ENCODE measurements at regions not wholly inside any gene's neighbourhood (a gene's known extent, or its start where the extent isn't known, plus 50 kb on each side); places are given as distances from the start of the nearest gene placed in this dataset.

DNA sequence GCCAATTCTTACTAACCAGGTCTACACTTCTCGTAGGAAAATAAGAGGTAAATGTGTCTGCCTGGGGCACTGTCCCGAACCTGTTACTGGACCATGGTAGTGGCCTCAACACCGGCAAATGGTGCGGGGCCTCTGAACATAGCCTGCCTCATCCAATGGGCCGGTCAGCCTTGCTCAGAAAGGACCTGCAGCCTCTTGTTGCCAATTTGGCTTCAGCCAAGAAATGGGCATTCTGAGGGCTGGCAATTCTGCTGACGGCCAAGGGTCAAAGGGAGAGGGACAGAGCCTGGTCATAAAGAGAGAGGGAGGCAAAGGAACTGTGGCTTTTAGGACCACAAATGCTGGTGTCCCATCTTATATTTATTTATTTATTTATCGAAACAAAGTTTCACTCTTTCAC is 69.5 kb upstream of the ATP6AP2 start:
- no peaks in the 10 kb centered on the region for H3K36me3 ChIP-seq (ENCODE audit: control insufficient read depth, insufficient read depth, low read length)
- no peak overlapping the region for H3K27ac ChIP-seq (ENCODE audit: low read depth, low read length)
- no peaks in the 10 kb centered on the region for H3K9me3 ChIP-seq (ENCODE audit: control insufficient read depth, insufficient read depth, low read length)
- 70% methylated on average over 5 of the region's 7 CpGs for WGBS (ENCODE audit: insufficient coverage)
- no peaks in the 10 kb centered on the region for H3K4me1 ChIP-seq (ENCODE audit: control insufficient read depth, insufficient read depth, low read length)
- H3K27me3 ChIP-seq (ENCODE audit: control insufficient read depth, insufficient read depth, low read length), result peaks cover 9% of the 10 kb centered on the region
- H3K4me3 ChIP-seq (ENCODE audit: low read depth, low read length), result no peak overlapping the region
- no peak for DNase-seq (ENCODE audit: low read depth in 4 of 6, low spot score in 6 of 6)

DNA sequence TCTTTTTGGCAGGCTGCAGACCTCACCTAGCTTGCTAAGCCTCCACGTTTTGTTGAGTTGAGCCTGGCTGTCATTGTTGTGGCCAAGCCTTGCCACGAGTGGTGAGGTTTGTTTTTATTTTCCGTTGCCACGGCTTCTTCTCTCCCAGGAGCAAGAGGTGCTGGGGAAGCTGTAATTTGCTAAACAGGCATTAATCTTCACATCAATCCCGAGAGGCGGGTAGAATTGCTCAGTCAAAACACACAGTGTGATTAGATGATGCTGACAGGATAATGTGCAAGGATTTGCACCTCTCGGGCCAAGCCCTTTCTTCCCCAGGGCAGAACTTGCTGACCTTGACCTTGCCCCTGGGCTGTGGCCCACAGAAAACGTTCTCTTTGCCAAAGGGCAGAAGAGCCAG is 72.2 kb upstream of the ATP6AP2 start:
- Histone ChIP-seq H3K4me1 (ENCODE audit: control insufficient read depth, insufficient read depth, low read length) (no peaks in the 10 kb centered on the region), H3K27me3 (ENCODE audit: control insufficient read depth, insufficient read depth, low read length) (peaks cover 13% of the 10 kb centered on the region), H3K4me3 (ENCODE audit: low read depth, low read length) (no peak overlapping the region), H3K36me3 (ENCODE audit: control insufficient read depth, insufficient read depth, low read length) (no peaks in the 10 kb centered on the region), H3K27ac (ENCODE audit: low read depth, low read length) (no peak overlapping the region), H3K9me3 (ENCODE audit: control insufficient read depth, insufficient read depth, low read length) (no peaks in the 10 kb centered on the region)
- DNase-seq (ENCODE audit: low read depth in 4 of 6, low spot score in 6 of 6), result no peak
- WGBS (ENCODE audit: insufficient coverage), result 63% methylated on average over 3 of the region's 8 CpGs

DNA sequence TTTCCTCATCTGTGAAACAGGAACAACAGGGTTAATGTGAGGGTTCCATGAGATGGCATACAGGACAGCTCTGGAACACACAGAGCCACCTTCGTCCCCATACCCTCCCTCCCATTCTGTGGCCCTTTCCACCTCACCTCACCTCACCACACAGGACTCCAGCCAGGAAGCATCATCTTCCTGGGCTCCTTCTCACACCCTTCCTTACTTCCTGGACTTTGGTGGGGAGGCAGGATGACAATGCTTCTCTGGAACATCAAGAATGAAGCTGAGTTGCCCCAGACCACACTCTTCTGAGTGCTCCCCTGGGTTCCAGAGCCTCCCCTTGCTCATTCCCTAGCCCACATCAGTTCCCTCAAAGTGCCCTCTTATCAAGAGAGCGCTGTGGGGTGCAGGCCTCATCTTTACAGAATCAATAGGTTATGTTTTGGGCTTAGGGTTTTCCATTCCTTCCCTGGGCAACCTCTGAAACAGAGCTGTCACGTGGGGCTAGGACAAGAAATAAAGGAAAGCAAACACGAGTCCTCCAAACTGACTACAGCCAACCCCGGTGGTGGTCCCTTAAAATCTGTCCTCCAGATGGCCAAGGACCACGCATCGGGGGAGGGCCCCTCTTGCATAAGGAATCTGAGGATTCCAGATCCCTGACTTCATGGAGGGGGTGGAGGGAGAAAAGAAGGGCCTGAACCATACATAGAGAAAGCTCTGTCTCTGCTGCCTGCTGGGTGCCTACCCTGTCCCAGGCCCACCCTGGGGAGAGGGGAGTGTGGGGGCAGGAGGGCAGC is 74.4 kb upstream of the ATP6AP2 start:
- H3K36me3 ChIP-seq (ENCODE audit: control insufficient read depth, insufficient read depth, low read length), result no peaks in the 10 kb centered on the region
- H3K27ac ChIP-seq (ENCODE audit: low read depth, low read length), result no peak overlapping the region
- 52% methylated on average over 3 of the region's 7 CpGs for WGBS (ENCODE audit: insufficient coverage)
- no peak for DNase-seq (ENCODE audit: low read depth in 4 of 6, low spot score in 6 of 6)
- no peak overlapping the region for H3K4me3 ChIP-seq (ENCODE audit: low read depth, low read length)
- H3K27me3 ChIP-seq (ENCODE audit: control insufficient read depth, insufficient read depth, low read length), result peaks cover 19% of the 10 kb centered on the region
- H3K4me1 ChIP-seq (ENCODE audit: control insufficient read depth, insufficient read depth, low read length), result no peaks in the 10 kb centered on the region
- no peaks in the 10 kb centered on the region for H3K9me3 ChIP-seq (ENCODE audit: control insufficient read depth, insufficient read depth, low read length)

DNA sequence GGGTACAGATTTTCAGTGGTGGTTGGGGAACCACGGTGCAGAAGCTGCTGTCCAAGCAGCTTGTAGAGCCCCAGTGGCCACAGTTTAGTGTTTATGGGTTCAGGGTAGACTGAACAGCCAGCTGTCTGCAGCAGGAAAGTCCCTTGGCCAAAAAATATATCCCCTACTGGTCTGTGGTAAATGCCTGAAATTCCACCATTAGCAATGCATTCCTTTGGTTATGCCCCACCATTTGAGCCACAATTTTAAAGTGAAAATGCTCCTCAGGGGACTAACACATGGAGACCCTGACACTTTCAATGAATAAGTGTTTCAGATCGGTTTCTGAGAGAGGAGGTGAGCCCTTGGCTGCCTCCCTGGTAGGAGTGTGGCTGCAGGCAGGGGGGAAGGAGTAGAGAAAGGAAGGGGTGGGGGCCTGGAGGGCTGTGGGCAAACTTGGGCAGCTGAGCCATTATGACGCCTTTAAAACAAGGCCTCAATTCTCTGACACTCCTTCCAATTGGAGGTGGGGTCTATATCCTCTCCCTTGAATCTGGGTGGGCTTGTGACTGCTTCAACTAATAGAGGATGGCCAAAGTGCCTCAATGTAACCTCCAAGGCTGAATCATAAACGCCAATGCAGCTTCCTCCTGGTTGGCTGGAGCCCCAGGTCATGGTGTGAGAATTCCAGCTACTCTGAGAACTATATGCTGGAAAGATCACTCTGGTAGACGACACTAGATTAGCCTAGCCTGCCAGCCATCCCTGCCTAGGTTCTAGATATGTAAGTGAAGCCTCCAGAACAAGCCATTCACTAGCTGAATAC is 75.8 kb upstream of the ATP6AP2 start:
- Histone ChIP-seq H3K4me1 (ENCODE audit: control insufficient read depth, insufficient read depth, low read length) (no peaks in the 10 kb centered on the region), H3K9me3 (ENCODE audit: control insufficient read depth, insufficient read depth, low read length) (no peaks in the 10 kb centered on the region), H3K27ac (ENCODE audit: low read depth, low read length) (no peak overlapping the region), H3K36me3 (ENCODE audit: control insufficient read depth, insufficient read depth, low read length) (no peaks in the 10 kb centered on the region), H3K27me3 (ENCODE audit: control insufficient read depth, insufficient read depth, low read length) (peaks cover 23% of the 10 kb centered on the region), H3K4me3 (ENCODE audit: low read depth, low read length) (no peak overlapping the region)
- peak in 1 of 6 donors; percentile 21 for DNase-seq (ENCODE audit: low read depth in 4 of 6, low spot score in 6 of 6)
- WGBS (ENCODE audit: insufficient coverage), result 51% methylated on average over 3 of the region's 5 CpGs

DNA sequence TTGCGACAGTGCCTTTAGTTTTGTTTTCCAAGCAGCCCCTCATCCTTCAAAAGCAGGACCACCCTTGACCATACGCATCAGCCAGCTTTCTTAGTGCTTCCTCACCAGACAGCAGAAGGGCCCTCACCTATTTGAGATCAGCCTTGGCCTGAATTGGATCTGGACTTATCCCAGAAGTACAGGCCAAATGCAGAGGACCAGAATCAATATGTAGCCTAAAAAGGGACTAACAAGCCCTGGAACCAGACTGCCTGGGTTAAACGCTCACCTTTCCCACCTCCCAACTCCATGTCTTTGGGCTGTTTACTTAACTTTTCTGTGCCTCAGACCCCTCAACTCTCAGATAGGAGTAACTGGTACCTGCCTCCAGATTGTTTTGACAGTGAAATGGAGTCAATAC is 77.7 kb upstream of the ATP6AP2 start:
- 75% methylated on average over 3 of the region's 3 CpGs for WGBS (ENCODE audit: insufficient coverage)
- no peaks in the 10 kb centered on the region for H3K9me3 ChIP-seq (ENCODE audit: control insufficient read depth, insufficient read depth, low read length)

DNA sequence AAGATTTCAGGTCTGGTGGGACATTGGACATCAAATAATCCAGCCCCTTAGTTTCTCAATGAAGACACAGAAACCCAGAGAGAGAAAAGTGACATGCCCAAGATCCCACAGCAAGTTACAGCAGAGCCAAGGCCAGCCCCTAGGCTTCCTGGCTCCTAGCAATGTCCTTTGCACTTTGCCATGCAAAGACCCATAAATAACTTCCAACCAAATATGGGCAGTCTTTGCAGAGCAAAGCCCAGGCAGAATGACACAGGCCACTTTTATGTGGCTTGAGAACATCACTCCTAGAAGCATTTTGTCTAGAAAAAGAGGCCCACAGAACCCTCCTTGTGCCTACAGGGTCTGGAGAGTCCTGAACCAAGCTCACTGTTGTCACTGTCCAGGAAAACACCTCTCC is 78.1 kb upstream of the ATP6AP2 start:
- Histone ChIP-seq H3K27ac (ENCODE audit: low read depth, low read length) (no peak overlapping the region), H3K4me1 (ENCODE audit: control insufficient read depth, insufficient read depth, low read length) (no peaks in the 10 kb centered on the region), H3K36me3 (ENCODE audit: control insufficient read depth, insufficient read depth, low read length) (no peaks in the 10 kb centered on the region), H3K27me3 (ENCODE audit: control insufficient read depth, insufficient read depth, low read length) (peaks cover 19% of the 10 kb centered on the region), H3K9me3 (ENCODE audit: control insufficient read depth, insufficient read depth, low read length) (no peaks in the 10 kb centered on the region), H3K4me3 (ENCODE audit: low read depth, low read length) (no peak overlapping the region)
- DNase-seq (ENCODE audit: low read depth in 4 of 6, low spot score in 6 of 6), result no peak

More for the DNA sequence above, 77.7 kb upstream of the ATP6AP2 start:
- no peaks in the 10 kb centered on the region for H3K36me3 ChIP-seq (ENCODE audit: control insufficient read depth, insufficient read depth, low read length)
- no peaks in the 10 kb centered on the region for H3K4me1 ChIP-seq (ENCODE audit: control insufficient read depth, insufficient read depth, low read length)
- peaks cover 22% of the 10 kb centered on the region for H3K27me3 ChIP-seq (ENCODE audit: control insufficient read depth, insufficient read depth, low read length)
- no peak overlapping the region for H3K4me3 ChIP-seq (ENCODE audit: low read depth, low read length)
- DNase-seq (ENCODE audit: low read depth in 4 of 6, low spot score in 6 of 6), result no peak
- H3K27ac ChIP-seq (ENCODE audit: low read depth, low read length), result no peak overlapping the region

DNA sequence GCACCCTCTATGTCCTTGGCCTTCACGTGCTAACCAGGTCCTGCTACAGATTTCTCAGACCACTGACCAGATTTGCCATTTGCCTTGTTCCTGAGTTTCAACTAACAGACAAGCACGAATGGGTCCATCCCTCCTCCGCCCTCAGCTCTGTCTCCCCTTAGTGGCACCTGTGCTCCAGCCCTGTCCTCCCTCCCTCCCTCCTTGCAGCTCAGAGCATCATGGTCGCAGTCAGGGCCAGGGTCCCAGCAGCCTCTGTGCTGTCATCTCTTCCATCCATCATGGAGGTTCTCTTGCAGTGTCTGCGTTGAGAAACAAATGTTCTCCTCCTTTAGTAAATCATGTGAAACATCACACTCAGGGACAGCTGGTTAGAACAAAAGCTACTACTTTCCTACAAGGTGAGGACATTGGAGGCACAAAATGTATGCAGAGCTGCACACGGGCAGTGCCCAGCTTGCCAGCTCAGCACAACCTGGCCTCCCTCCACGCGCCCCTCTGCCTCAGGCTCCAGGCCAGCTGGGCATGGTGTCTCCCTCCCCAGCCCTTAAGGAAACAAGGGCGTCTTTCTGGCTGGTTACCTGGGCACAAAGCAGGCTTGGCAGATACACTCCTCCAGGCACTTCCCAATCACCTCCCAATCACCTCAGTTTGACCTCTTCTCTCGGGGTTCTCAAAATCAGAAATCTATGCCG is 79.5 kb upstream of the ATP6AP2 start:
- peak in 1 of 6 donors; percentile 17 for DNase-seq (ENCODE audit: low read depth in 4 of 6, low spot score in 6 of 6)
- no peaks in the 10 kb centered on the region for H3K9me3 ChIP-seq (ENCODE audit: control insufficient read depth, insufficient read depth, low read length)
- 67% methylated on average over 10 of the region's 11 CpGs for WGBS (ENCODE audit: insufficient coverage)

DNA sequence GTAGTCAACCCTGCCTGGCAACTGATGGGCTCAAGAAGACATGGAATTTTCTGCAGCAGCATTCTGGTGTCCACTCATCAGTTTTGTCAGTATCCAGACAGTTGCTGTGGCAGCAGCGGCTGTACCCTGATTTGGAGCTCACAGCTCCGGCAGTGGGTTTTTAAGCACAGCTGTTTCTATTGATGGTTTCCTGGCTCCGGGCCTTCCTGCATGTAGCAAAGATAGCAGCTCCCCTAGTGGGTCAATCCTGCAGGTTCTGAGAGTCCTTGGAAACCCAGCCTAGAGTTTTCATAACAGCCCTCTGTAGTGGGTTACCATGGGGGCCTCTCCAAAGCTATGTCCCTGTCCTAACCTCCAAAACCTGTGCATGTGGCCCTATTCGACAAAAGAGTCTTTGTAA is 84.0 kb upstream of the ATP6AP2 start:
- Histone ChIP-seq H3K27me3 (ENCODE audit: control insufficient read depth, insufficient read depth, low read length) (peaks cover 16% of the 10 kb centered on the region), H3K36me3 (ENCODE audit: control insufficient read depth, insufficient read depth, low read length) (no peaks in the 10 kb centered on the region), H3K9me3 (ENCODE audit: control insufficient read depth, insufficient read depth, low read length) (peaks cover 3% of the 10 kb centered on the region), H3K27ac (ENCODE audit: low read depth, low read length) (no peak overlapping the region), H3K4me3 (ENCODE audit: low read depth, low read length) (no peak overlapping the region), H3K4me1 (ENCODE audit: control insufficient read depth, insufficient read depth, low read length) (peaks cover 8% of the 10 kb centered on the region)
- WGBS (ENCODE audit: insufficient coverage), result 46% methylated on average over 3 of the region's 4 CpGs
- peak in 4 of 6 donors; percentile 31 to 88 (median 60) for DNase-seq (ENCODE audit: low read depth in 4 of 6, low spot score in 6 of 6)

More for the DNA sequence above, 79.5 kb upstream of the ATP6AP2 start:
- H3K27me3 ChIP-seq (ENCODE audit: control insufficient read depth, insufficient read depth, low read length), result peaks cover 26% of the 10 kb centered on the region
- H3K36me3 ChIP-seq (ENCODE audit: control insufficient read depth, insufficient read depth, low read length), result no peaks in the 10 kb centered on the region
- H3K4me1 ChIP-seq (ENCODE audit: control insufficient read depth, insufficient read depth, low read length), result peaks cover 6% of the 10 kb centered on the region
- no peak overlapping the region for H3K4me3 ChIP-seq (ENCODE audit: low read depth, low read length)
- H3K27ac ChIP-seq (ENCODE audit: low read depth, low read length), result no peak overlapping the region

DNA sequence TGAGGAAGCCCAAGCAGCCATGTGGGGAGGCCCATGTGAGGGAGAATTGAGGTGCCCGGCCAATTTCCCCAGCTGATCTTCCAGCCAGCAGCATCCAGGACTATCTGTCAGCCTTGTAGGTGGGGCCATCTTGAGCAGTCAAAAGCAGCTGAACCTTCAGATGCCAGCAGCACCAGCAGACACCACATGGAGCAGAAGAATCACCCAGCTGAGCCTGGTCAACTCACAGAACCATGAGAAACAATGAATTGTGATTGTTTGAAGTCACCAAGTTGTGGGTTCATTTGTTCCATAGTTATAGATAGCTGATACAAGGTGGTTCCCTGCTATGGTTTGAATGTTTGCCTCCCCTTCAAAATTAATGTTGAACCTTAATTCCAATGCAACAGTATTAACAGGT is 85.1 kb upstream of the ATP6AP2 start:
- Histone ChIP-seq H3K36me3 (ENCODE audit: control insufficient read depth, insufficient read depth, low read length) (no peaks in the 10 kb centered on the region), H3K4me1 (ENCODE audit: control insufficient read depth, insufficient read depth, low read length) (peaks cover 8% of the 10 kb centered on the region), H3K27ac (ENCODE audit: low read depth, low read length) (no peak overlapping the region), H3K27me3 (ENCODE audit: control insufficient read depth, insufficient read depth, low read length) (peaks cover 15% of the 10 kb centered on the region), H3K4me3 (ENCODE audit: low read depth, low read length) (no peak overlapping the region), H3K9me3 (ENCODE audit: control insufficient read depth, insufficient read depth, low read length) (peaks cover 3% of the 10 kb centered on the region)
- WGBS (ENCODE audit: insufficient coverage), result no CpG with 5 or more reads among the region's 1 CpG
- no peak for DNase-seq (ENCODE audit: low read depth in 4 of 6, low spot score in 6 of 6)

Data from spinal cord (tissue), 9 donors.